Activated naive CD4-positive, alpha-beta T cell treated with anti-CD3 and anti-CD28 coated beads, Interleukin-2, amount 50 U/mL, for 24 hours (primary cell): ENCODE measurements at regions not wholly inside any gene's neighbourhood (a gene's known extent, or its start where the extent isn't known, plus 50 kb on each side); places are given as distances from the start of the nearest gene placed in this dataset.
"Not testable (repeated sequence)": the region's sequence is repeated elsewhere in the genome, so short reads cannot be mapped to it uniquely, and the experiment has no call there.

ENCODE experiments used
- H3K27ac Mint-ChIP-seq: one replicate; pipeline ENCODE4 v1.8.0; 2021; ENCODE audit warnings: mild to moderate bottlenecking, mixed read lengths
- H3K27me3 Mint-ChIP-seq: one replicate; pipeline ENCODE4 v1.8.0; 2021; ENCODE audit warnings: mixed read lengths
- H3K36me3 Mint-ChIP-seq: one replicate; pipeline ENCODE4 v1.8.0; 2021; ENCODE audit warnings: mixed read lengths
- H3K4me1 Mint-ChIP-seq: one replicate; pipeline ENCODE4 v1.8.0; 2021; ENCODE audit warnings: mixed read lengths
- H3K4me3 Mint-ChIP-seq: one replicate; pipeline ENCODE4 v1.8.0; 2021; ENCODE audit warnings: mild to moderate bottlenecking, mixed read lengths
- H3K9me3 Mint-ChIP-seq: one replicate; pipeline ENCODE4 v1.8.0; 2021; ENCODE audit warnings: mixed read lengths

GRCh38 chr7:79790656-79791262, 337.3 kb upstream of the MAGI2 start:
- Mint-ChIP-seq H3K36me3 (no peaks in the 10 kb centered on the region), H3K9me3 (no peaks in the 10 kb centered on the region), H3K4me1 (no peaks in the 10 kb centered on the region), H3K4me3 (no peak overlapping the region), H3K27ac (no peak overlapping the region), H3K27me3 (no peaks in the 10 kb centered on the region)

- no peak overlapping the region for H3K27ac Mint-ChIP-seq
- H3K27me3 Mint-ChIP-seq = no peaks in the 10 kb centered on the region
- H3K36me3 Mint-ChIP-seq = no peaks in the 10 kb centered on the region
- no peaks in the 10 kb centered on the region for H3K4me1 Mint-ChIP-seq
- no peaks in the 10 kb centered on the region for H3K9me3 Mint-ChIP-seq
- no peak overlapping the region for H3K4me3 Mint-ChIP-seq
These were observed 336.3 kb upstream of the MAGI2 start for GRCh38 chr7:79789584-79790345.

- Mint-ChIP-seq H3K9me3 (no peaks in the 10 kb centered on the region), H3K4me3 (no peak overlapping the region), H3K4me1 (no peaks in the 10 kb centered on the region), H3K27me3 (no peaks in the 10 kb centered on the region), H3K27ac (no peak overlapping the region), H3K36me3 (no peaks in the 10 kb centered on the region)
These were observed 334.2 kb upstream of the MAGI2 start for GRCh38 chr7:79787623-79788022.

GRCh38 chr7:79787096-79787495, 333.6 kb upstream of the MAGI2 start:
- H3K27me3 Mint-ChIP-seq = no peaks in the 10 kb centered on the region
- no peak overlapping the region for H3K27ac Mint-ChIP-seq
- no peaks in the 10 kb centered on the region for H3K4me1 Mint-ChIP-seq
- H3K4me3 Mint-ChIP-seq = no peak overlapping the region
- no peaks in the 10 kb centered on the region for H3K9me3 Mint-ChIP-seq
- H3K36me3 Mint-ChIP-seq = no peaks in the 10 kb centered on the region

- no peaks in the 10 kb centered on the region for H3K9me3 Mint-ChIP-seq
- H3K27ac Mint-ChIP-seq = no peak overlapping the region
- no peaks in the 10 kb centered on the region for H3K27me3 Mint-ChIP-seq
- H3K36me3 Mint-ChIP-seq = no peaks in the 10 kb centered on the region
- H3K4me3 Mint-ChIP-seq = no peak overlapping the region
- H3K4me1 Mint-ChIP-seq = no peaks in the 10 kb centered on the region
These were observed 332.7 kb upstream of the MAGI2 start for GRCh38 chr7:79786187-79786586.

GRCh38 chr7:79785556-79785955, 332.1 kb upstream of the MAGI2 start:
- no peaks in the 10 kb centered on the region for H3K4me1 Mint-ChIP-seq
- H3K4me3 Mint-ChIP-seq = no peak overlapping the region
- no peak overlapping the region for H3K27ac Mint-ChIP-seq
- H3K27me3 Mint-ChIP-seq = no peaks in the 10 kb centered on the region
- no peaks in the 10 kb centered on the region for H3K9me3 Mint-ChIP-seq
- H3K36me3 Mint-ChIP-seq = no peaks in the 10 kb centered on the region

- no peaks in the 10 kb centered on the region for H3K4me1 Mint-ChIP-seq
- H3K27ac Mint-ChIP-seq = no peak overlapping the region
- H3K4me3 Mint-ChIP-seq = no peak overlapping the region
- H3K36me3 Mint-ChIP-seq = no peaks in the 10 kb centered on the region
- H3K27me3 Mint-ChIP-seq = no peaks in the 10 kb centered on the region
- no peaks in the 10 kb centered on the region for H3K9me3 Mint-ChIP-seq
These were observed 329.4 kb upstream of the MAGI2 start for GRCh38 chr7:79782906-79783305.

GRCh38 chr7:79782256-79782655, 328.8 kb upstream of the MAGI2 start:
- H3K36me3 Mint-ChIP-seq = no peaks in the 10 kb centered on the region
- H3K27me3 Mint-ChIP-seq = no peaks in the 10 kb centered on the region
- no peak overlapping the region for H3K4me3 Mint-ChIP-seq
- no peaks in the 10 kb centered on the region for H3K4me1 Mint-ChIP-seq
- H3K9me3 Mint-ChIP-seq = no peaks in the 10 kb centered on the region
- H3K27ac Mint-ChIP-seq = no peak overlapping the region

- no peak overlapping the region for H3K27ac Mint-ChIP-seq
- no peaks in the 10 kb centered on the region for H3K36me3 Mint-ChIP-seq
- no peaks in the 10 kb centered on the region for H3K4me1 Mint-ChIP-seq
- H3K9me3 Mint-ChIP-seq = no peaks in the 10 kb centered on the region
- no peaks in the 10 kb centered on the region for H3K27me3 Mint-ChIP-seq
- H3K4me3 Mint-ChIP-seq = no peak overlapping the region
These were observed 328.2 kb upstream of the MAGI2 start for GRCh38 chr7:79781716-79782115.

- H3K36me3 Mint-ChIP-seq = no peaks in the 10 kb centered on the region
- H3K4me1 Mint-ChIP-seq = no peaks in the 10 kb centered on the region
- no peak overlapping the region for H3K27ac Mint-ChIP-seq
- H3K27me3 Mint-ChIP-seq = no peaks in the 10 kb centered on the region
- no peak overlapping the region for H3K4me3 Mint-ChIP-seq
- no peaks in the 10 kb centered on the region for H3K9me3 Mint-ChIP-seq
These were observed 325.6 kb upstream of the MAGI2 start for GRCh38 chr7:79778786-79779770.

GRCh38 chr7:79775911-79776310, 322.4 kb upstream of the MAGI2 start:
- Mint-ChIP-seq H3K4me1 (no peaks in the 10 kb centered on the region), H3K9me3 (no peaks in the 10 kb centered on the region)

GRCh38 chr7:79774150-79774549, 320.7 kb upstream of the MAGI2 start:
- Mint-ChIP-seq H3K27me3 (no peaks in the 10 kb centered on the region), H3K4me3 (no peak overlapping the region), H3K36me3 (no peaks in the 10 kb centered on the region), H3K4me1 (no peaks in the 10 kb centered on the region), H3K9me3 (no peaks in the 10 kb centered on the region), H3K27ac (no peak overlapping the region)

More at GRCh38 chr7:79775911-79776310, 322.4 kb upstream of the MAGI2 start:
- Mint-ChIP-seq H3K4me3 (no peak overlapping the region), H3K27me3 (no peaks in the 10 kb centered on the region), H3K36me3 (no peaks in the 10 kb centered on the region), H3K27ac (no peak overlapping the region)

- Mint-ChIP-seq H3K27ac (no peak overlapping the region), H3K4me3 (no peak overlapping the region), H3K36me3 (no peaks in the 10 kb centered on the region), H3K4me1 (no peaks in the 10 kb centered on the region), H3K9me3 (no peaks in the 10 kb centered on the region), H3K27me3 (no peaks in the 10 kb centered on the region)
These were observed 317.5 kb upstream of the MAGI2 start for GRCh38 chr7:79770970-79771369.

GRCh38 chr7:79770063-79770462, 316.6 kb upstream of the MAGI2 start:
- H3K27me3 Mint-ChIP-seq = no peaks in the 10 kb centered on the region
- no peak overlapping the region for H3K27ac Mint-ChIP-seq
- no peak overlapping the region for H3K4me3 Mint-ChIP-seq
- no peaks in the 10 kb centered on the region for H3K9me3 Mint-ChIP-seq
- no peaks in the 10 kb centered on the region for H3K36me3 Mint-ChIP-seq
- no peaks in the 10 kb centered on the region for H3K4me1 Mint-ChIP-seq

GRCh38 chr7:79767876-79768560, 314.6 kb upstream of the MAGI2 start:
- H3K27ac Mint-ChIP-seq, H3K9me3 Mint-ChIP-seq, H3K27me3 Mint-ChIP-seq, H3K36me3 Mint-ChIP-seq, H3K4me1 Mint-ChIP-seq, H3K4me3 Mint-ChIP-seq: not testable (repeated sequence)
